H9 (cell line): ENCODE measurements at regions not wholly inside any gene's neighbourhood (a gene's known extent, or its start where the extent isn't known, plus 50 kb on each side); places are given as distances from the start of the nearest gene placed in this dataset.

Source experiments
- DNase-seq: peaks from one replicate; pipeline ENCODE4 v3.0.0-alpha.2; 2017
- H2AFZ ChIP-seq: one replicate; pipeline ENCODE4 v1.6.1; 2013; ENCODE audit warnings: mild to moderate bottlenecking, low read length, control low read depth, moderate library complexity
- H2AK5ac ChIP-seq: 2 replicates; pipeline ENCODE4 v1.6.1; 2013; ENCODE audit warnings: low read length, control low read depth, mixed read lengths; ENCODE audit not compliant: insufficient read length
- H2BK120ac ChIP-seq: one replicate; pipeline ENCODE4 v1.6.1; 2013; ENCODE audit warnings: low read depth, mild to moderate bottlenecking, low read length, control low read depth, inconsistent platforms; ENCODE audit not compliant: poor library complexity, severe bottlenecking
- H2BK12ac ChIP-seq: 2 replicates; pipeline ENCODE4 v1.6.1; 2013; ENCODE audit warnings: low read length, control low read depth, mixed read lengths, low read depth; ENCODE audit not compliant: insufficient read length
- H2BK15ac ChIP-seq: 2 replicates; pipeline ENCODE4 v1.6.1; 2013; ENCODE audit warnings: low read depth, low read length, control low read depth
- H2BK20ac ChIP-seq: one replicate; pipeline ENCODE4 v1.6.1; 2013; ENCODE audit warnings: low read depth, mild to moderate bottlenecking, low read length, control low read depth, inconsistent platforms; ENCODE audit not compliant: poor library complexity, severe bottlenecking
- H2BK5ac ChIP-seq: 2 replicates; pipeline ENCODE4 v1.6.1; 2013; ENCODE audit warnings: low read length, control low read depth, mixed read lengths; ENCODE audit not compliant: insufficient read length
- H3K14ac ChIP-seq: 2 replicates; pipeline ENCODE4 v1.6.1; 2013; ENCODE audit warnings: low read length, control low read depth; ENCODE audit not compliant: insufficient read depth
- H3K18ac ChIP-seq: 2 replicates; pipeline ENCODE4 v1.6.1; 2013; ENCODE audit warnings: low read depth, mild to moderate bottlenecking, mixed read lengths, low read length, control low read depth; ENCODE audit not compliant: insufficient read length
- H3K23ac ChIP-seq: 2 replicates; pipeline ENCODE4 v1.6.1; 2013; ENCODE audit warnings: low read length, control low read depth, mixed read lengths, low read depth; ENCODE audit not compliant: insufficient read length
- H3K23me2 ChIP-seq: 2 replicates; pipeline ENCODE4 v1.6.1; 2013; ENCODE audit warnings: low read depth, mild to moderate bottlenecking, mixed read lengths, low read length, control low read depth; ENCODE audit not compliant: insufficient read length, poor library complexity, severe bottlenecking
- H3K27ac ChIP-seq: 2 replicates; pipeline ENCODE4 v1.5.1; 2013; ENCODE audit warnings: low read length, control low read depth, mixed read lengths, low read depth; ENCODE audit not compliant: insufficient read length
- H3K27me3 ChIP-seq: 2 replicates; pipeline ENCODE4 v1.6.1; 2013; ENCODE audit warnings: low read length, control low read depth, inconsistent platforms; ENCODE audit not compliant: insufficient read depth
- H3K4ac ChIP-seq: 2 replicates; pipeline ENCODE4 v1.6.1; 2013; ENCODE audit warnings: low read depth, mild to moderate bottlenecking, control low read depth, inconsistent platforms, low read length, moderate library complexity
- H3K4me1 ChIP-seq: 2 replicates; pipeline ENCODE4 v1.6.1; 2013; ENCODE audit warnings: low read length, control low read depth, inconsistent platforms; ENCODE audit not compliant: insufficient read depth
- H3K4me2 ChIP-seq: 2 replicates; pipeline ENCODE4 v1.6.1; 2013; ENCODE audit warnings: low read length, control low read depth, mixed read lengths; ENCODE audit not compliant: insufficient read length, insufficient read depth
- H3K56ac ChIP-seq: 2 replicates; pipeline ENCODE4 v1.6.1; 2013; ENCODE audit warnings: low read depth, mild to moderate bottlenecking, mixed read lengths, low read length, control low read depth; ENCODE audit not compliant: insufficient read length
- H3K79me1 ChIP-seq: 2 replicates; pipeline ENCODE4 v1.6.1; 2013; ENCODE audit warnings: low read depth, mild to moderate bottlenecking, moderate library complexity, low read length, control low read depth, inconsistent platforms; ENCODE audit not compliant: insufficient read depth, poor library complexity, severe bottlenecking
- H3K79me2 ChIP-seq: 2 replicates; pipeline ENCODE4 v1.6.1; 2013; ENCODE audit warnings: low read length, control low read depth, inconsistent platforms; ENCODE audit not compliant: insufficient read depth
- H3K9ac ChIP-seq: 2 replicates; pipeline ENCODE4 v1.6.1; 2013; ENCODE audit warnings: low read length, control low read depth, mixed read lengths; ENCODE audit not compliant: insufficient read length; ENCODE audit errors: extremely low read depth
- H3K9me3 ChIP-seq: one replicate; pipeline ENCODE4 v1.6.1; 2013; ENCODE audit warnings: low read depth, low read length, inconsistent platforms; ENCODE audit not compliant: control insufficient read depth
- H3T11ph ChIP-seq: one replicate; pipeline ENCODE4 v1.6.1; 2013; ENCODE audit warnings: mild to moderate bottlenecking, low read length, control low read depth, inconsistent platforms
- H4K20me1 ChIP-seq: one replicate; pipeline ENCODE4 v1.6.1; 2013; ENCODE audit not compliant: control insufficient read depth, insufficient read length, insufficient read depth
- H4K5ac ChIP-seq: 2 replicates; pipeline ENCODE4 v1.6.1; 2013; ENCODE audit warnings: low read depth, mild to moderate bottlenecking, mixed read lengths, low read length, control low read depth; ENCODE audit not compliant: insufficient read length
- H4K8ac ChIP-seq: replicated peaks from 2 replicates; pipeline ENCODE4 v1.6.1; 2013; ENCODE audit warnings: low read length, control low read depth, mixed read lengths, low read depth; ENCODE audit not compliant: insufficient read length
- H4K91ac ChIP-seq: 2 replicates; pipeline ENCODE4 v1.6.1; 2013; ENCODE audit warnings: low read depth, mild to moderate bottlenecking, moderate library complexity, mixed read lengths, low read length, control low read depth; ENCODE audit not compliant: insufficient read length
- H3K27ac Mint-ChIP-seq, 3 experiments: 2 replicates in 2 of 3; 3 replicates in 1 of 3; pipeline ENCODE4 v1.8.0; 2020 to 2021; ENCODE audit warnings: mixed read lengths in 3 of 3, mild to moderate bottlenecking in 1 of 3, moderate library complexity in 1 of 3
- H3K27me3 Mint-ChIP-seq: 2 replicates; pipeline ENCODE4 v1.8.0; 2021; ENCODE audit warnings: low read depth, mild to moderate bottlenecking, moderate library complexity, mixed read lengths
- H3K36me3 Mint-ChIP-seq, 3 experiments: 2 replicates in 2 of 3; 3 replicates in 1 of 3; pipeline ENCODE4 v1.8.0; 2020 to 2021; ENCODE audit warnings: low read depth in 3 of 3, mixed read lengths in 3 of 3; ENCODE audit not compliant: insufficient read depth in 1 of 3
- H3K4me1 Mint-ChIP-seq, 2 experiments: 2 replicates each; pipeline ENCODE4 v1.8.0; 2020; ENCODE audit warnings: mixed read lengths in 2 of 2
- H3K4me3 Mint-ChIP-seq, 2 experiments: 2 replicates in 1 of 2; 3 replicates in 1 of 2; pipeline ENCODE4 v1.8.0; 2020 to 2021; ENCODE audit warnings: mild to moderate bottlenecking in 2 of 2, mixed read lengths in 2 of 2, moderate library complexity in 1 of 2
- H3K9me3 Mint-ChIP-seq, 2 experiments: 2 replicates in 1 of 2; 3 replicates in 1 of 2; pipeline ENCODE4 v1.8.0; 2020; ENCODE audit warnings: mild to moderate bottlenecking in 2 of 2, mixed read lengths in 2 of 2, moderate library complexity in 1 of 2
- CTCF ChIP-seq: fragments of 200-600 bp; sonication (generic); conservative IDR thresholded peaks from 3 replicates; pipeline ENCODE4 v1.8.0; 2021; ENCODE audit warnings: antibody characterized with exemption, mild to moderate bottlenecking
- WGBS: extraction: QIAGEN DNeasy Blood & Tissue Kit; methylation state at CpG from one replicate; pipeline ENCODE4 v1.1.7; 2013; ENCODE audit warnings: missing lambda C conversion rate, low lambda C conversion rate, mixed read lengths; ENCODE audit not compliant: insufficient read length; ENCODE audit errors: extremely low coverage; 5-methylcytosine and 5-hydroxymethylcytosine counted together

GRCh38 chr15:77846360-77846759 is 213.6 kb upstream of the LINGO1 start:
- Histone ChIP-seq H3K4ac (no peak overlapping the region), H2AFZ (no peak overlapping the region), H3K4me1 (no peaks in the 10 kb centered on the region), H3T11ph (no peak overlapping the region), H3K4me2 (no peak overlapping the region), H3K79me1 (no peaks in the 10 kb centered on the region), H2BK120ac (no peak overlapping the region), H3K23ac (no peak overlapping the region), H3K18ac (no peak overlapping the region), H3K9me3 (peaks cover 6% of the 10 kb centered on the region), H3K79me2 (no peaks in the 10 kb centered on the region), H2AK5ac (no peak overlapping the region), H3K56ac (no peak overlapping the region), H3K27ac (no peak overlapping the region), H3K27me3 (no peaks in the 10 kb centered on the region), H2BK12ac (no peak overlapping the region), H2BK5ac (no peak overlapping the region), H4K20me1 (no peaks in the 10 kb centered on the region), H2BK15ac (no peak overlapping the region), H2BK20ac (no peak overlapping the region), H4K8ac (no peak overlapping the region), H4K5ac (no peak overlapping the region), H3K9ac (no peak overlapping the region), H3K14ac (no peak overlapping the region), H3K23me2 (no peaks in the 10 kb centered on the region), H4K91ac (no peak overlapping the region)
- H3K27me3 Mint-ChIP-seq: peaks cover 15% of the 10 kb centered on the region
- no CpG with 5 or more reads among the region's 2 CpGs for WGBS
- DNase-seq: no peak
- TF ChIP-seq CTCF: no peak
- H3K4me3 Mint-ChIP-seq: no peak overlapping the region
- H3K27ac Mint-ChIP-seq: no peak overlapping the region
- peaks cover 1 to 3% of the 10 kb centered on the region in 2 experiments; a peak in 3 of 4 replicates for H3K4me1 Mint-ChIP-seq
- H3K9me3 Mint-ChIP-seq: peaks cover 33 to 36% of the 10 kb centered on the region in 2 experiments
- H3K36me3 Mint-ChIP-seq: peaks cover 12 to 27% (median 18%) of the 10 kb centered on the region in 3 experiments
